Thyroid gland (tissue), 4 donors: ENCODE measurements at regions not wholly inside any gene's neighbourhood (a gene's known extent, or its start where the extent isn't known, plus 50 kb on each side); places are given as distances from the start of the nearest gene placed in this dataset.

Source experiments
- CTCF ChIP-seq, 6 experiments: fragments of 200-600 bp in 3 of 6; fragments of 450-650 bp in 3 of 6; sonication (generic) in 3 of 6; IDR thresholded peaks; one replicate each; pipeline ENCODE4 v1.5.1; 2016 to 2019; ENCODE audit warnings: antibody characterized with exemption in 6 of 6, mild to moderate bottlenecking in 2 of 6, inconsistent platforms in 1 of 6, moderate library complexity in 1 of 6
- POLR2A ChIP-seq, 2 donors: fragments of 450-650 bp; IDR thresholded peaks; one replicate each; pipeline ENCODE4 v1.6.1; 2017; ENCODE audit warnings: antibody characterized with exemption in 2 of 2, mild to moderate bottlenecking in 2 of 2, moderate library complexity in 1 of 2

GRCh38 chr11:16460508-16460907 lies 104.2 kb upstream of the SOX6 start:
- no peak for TF ChIP-seq CTCF (IDR thresholded peaks at IDR 0.05)
- no peak for TF ChIP-seq POLR2A (IDR thresholded peaks at IDR 0.05)
